SHP77 (cell line): ENCODE measurements at regions not wholly inside any gene's neighbourhood (a gene's known extent, or its start where the extent isn't known, plus 50 kb on each side); places are given as distances from the start of the nearest gene placed in this dataset.

Experiments
- DNase-seq, 2 experiments: peaks; one replicate each; lab custom pipeline; 2025; lab: John Stamatoyannopoulos, UW

GRCh38 chr11:98545544-98546175 lies 475.1 kb upstream of the CNTN5 start:
- no peak for DNase-seq

- DNase-seq: no peak
Observed at GRCh38 chr11:98549571-98549970, 471.2 kb upstream of the CNTN5 start.

- no peak for DNase-seq
Observed at GRCh38 chr11:98559961-98560360, 460.8 kb upstream of the CNTN5 start.

GRCh38 chr11:98561252-98561651 lies 459.5 kb upstream of the CNTN5 start:
- no peak for DNase-seq

- no peak for DNase-seq
Observed at GRCh38 chr11:98561877-98562395, 458.8 kb upstream of the CNTN5 start.

- DNase-seq: no peak
Observed at GRCh38 chr11:98564233-98564632, 456.5 kb upstream of the CNTN5 start.

- no peak for DNase-seq
Observed at GRCh38 chr11:98564881-98565280, 455.9 kb upstream of the CNTN5 start.

- no peak for DNase-seq
Observed at GRCh38 chr11:98565311-98565710, 455.4 kb upstream of the CNTN5 start.

GRCh38 chr11:98566978-98567377 lies 453.8 kb upstream of the CNTN5 start:
- no peak for DNase-seq

GRCh38 chr11:98568013-98568412 lies 452.7 kb upstream of the CNTN5 start:
- DNase-seq: no peak

GRCh38 chr11:98572941-98573340 lies 447.8 kb upstream of the CNTN5 start:
- DNase-seq: no peak

- DNase-seq: no peak
Observed at GRCh38 chr11:98587884-98588283, 432.9 kb upstream of the CNTN5 start.

GRCh38 chr11:98589967-98590366 lies 430.8 kb upstream of the CNTN5 start:
- no peak for DNase-seq

GRCh38 chr11:98600103-98600502 lies 420.6 kb upstream of the CNTN5 start:
- DNase-seq: no peak

GRCh38 chr11:98600786-98601773 lies 419.7 kb upstream of the CNTN5 start:
- DNase-seq: no peak

GRCh38 chr11:98616098-98616655 lies 404.6 kb upstream of the CNTN5 start:
- no peak for DNase-seq

- no peak for DNase-seq
Observed at GRCh38 chr11:98621767-98622166, 399.0 kb upstream of the CNTN5 start.

GRCh38 chr11:98625526-98625925 lies 395.2 kb upstream of the CNTN5 start:
- DNase-seq: no peak

GRCh38 chr11:98630736-98631135 lies 390.0 kb upstream of the CNTN5 start:
- DNase-seq: no peak

GRCh38 chr11:98657711-98658110 lies 363.0 kb upstream of the CNTN5 start:
- no peak for DNase-seq

GRCh38 chr11:98659431-98659830 lies 361.3 kb upstream of the CNTN5 start:
- no peak for DNase-seq

GRCh38 chr11:98674390-98674789 lies 346.4 kb upstream of the CNTN5 start:
- DNase-seq: no peak

- DNase-seq: no peak
Observed at GRCh38 chr11:98679673-98680072, 341.1 kb upstream of the CNTN5 start.
